C4-2B (cell line): ENCODE measurements at regions not wholly inside any gene's neighbourhood (a gene's known extent, or its start where the extent isn't known, plus 50 kb on each side); places are given as distances from the start of the nearest gene placed in this dataset.

Experiments used
- H3K27ac ChIP-seq: fragments of 450-650 bp; 2 replicates; pipeline ENCODE4 v1.5.1; 2017
- CTCF ChIP-seq: fragments of 450-650 bp; conservative IDR thresholded peaks from 2 replicates; pipeline ENCODE4 v1.5.1; 2017; ENCODE audit warnings: mild to moderate bottlenecking
- ZFX ChIP-seq: fragments of 450-650 bp; IDR thresholded peaks from 2 replicates; pipeline ENCODE4 v1.6.1; 2017

DNA sequence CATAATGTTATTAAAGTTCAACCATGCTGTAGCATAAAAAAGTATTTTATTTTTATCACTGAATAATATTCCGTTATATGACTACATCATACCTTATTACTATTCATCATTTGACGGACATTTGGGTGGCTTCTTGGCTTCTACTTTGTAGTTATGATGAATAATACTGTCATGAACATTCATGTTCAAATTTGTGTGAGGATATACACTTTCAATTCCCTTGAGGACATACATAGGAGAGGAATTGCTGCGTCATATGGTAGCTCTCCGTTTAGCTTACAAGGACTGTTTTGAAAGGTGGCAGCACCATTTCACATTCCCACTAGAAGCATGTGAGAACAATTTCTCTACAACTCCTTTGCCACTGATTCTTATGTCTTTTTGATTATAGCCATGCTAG, 910.8 kb upstream of the MIR17HG start:
- no peak for TF ChIP-seq CTCF
- TF ChIP-seq ZFX: no peak
- H3K27ac ChIP-seq: no peak overlapping the region

DNA sequence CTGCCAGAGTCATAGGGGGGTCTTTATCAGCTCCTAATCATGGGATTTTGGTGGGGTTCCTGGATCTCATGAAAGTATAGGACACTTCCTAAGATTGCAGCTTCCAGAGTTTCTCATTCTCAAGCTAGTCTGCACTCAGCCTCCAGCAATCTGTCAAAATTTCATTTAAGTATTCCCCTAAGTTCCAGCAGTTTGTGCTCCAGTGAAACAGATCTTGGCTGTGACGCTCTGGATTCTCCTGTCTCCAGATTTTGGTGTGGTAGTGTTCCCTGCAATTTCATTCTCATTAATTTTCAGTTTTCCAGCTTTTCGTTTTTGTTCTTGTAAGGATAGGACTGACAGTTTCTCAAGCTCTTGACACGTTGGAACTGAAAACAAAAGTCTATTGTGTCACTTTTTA, 908.9 kb upstream of the MIR17HG start:
- no peak for TF ChIP-seq ZFX
- no peak for TF ChIP-seq CTCF
- H3K27ac ChIP-seq: no peak overlapping the region

DNA sequence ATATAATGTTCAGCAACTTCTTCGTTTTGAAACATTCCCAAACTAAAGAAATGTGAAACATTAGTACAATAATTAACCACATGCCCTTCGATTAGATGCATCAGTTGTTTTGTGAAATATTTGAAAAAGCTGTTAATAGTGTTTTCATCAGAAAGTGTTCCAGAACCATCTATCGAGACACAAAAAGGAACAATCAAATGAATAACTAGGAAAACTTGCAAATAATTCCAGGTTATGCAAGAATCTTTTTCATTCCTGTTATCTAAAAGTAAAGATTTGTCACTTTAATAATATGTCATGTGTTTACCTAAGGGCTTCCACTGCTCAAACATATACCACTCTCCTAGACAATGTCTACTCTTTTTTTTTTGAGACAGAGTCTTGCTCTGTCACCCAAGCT, 904.2 kb upstream of the MIR17HG start:
- H3K27ac ChIP-seq: no peak overlapping the region
- TF ChIP-seq ZFX (no peak), CTCF (no peak)

DNA sequence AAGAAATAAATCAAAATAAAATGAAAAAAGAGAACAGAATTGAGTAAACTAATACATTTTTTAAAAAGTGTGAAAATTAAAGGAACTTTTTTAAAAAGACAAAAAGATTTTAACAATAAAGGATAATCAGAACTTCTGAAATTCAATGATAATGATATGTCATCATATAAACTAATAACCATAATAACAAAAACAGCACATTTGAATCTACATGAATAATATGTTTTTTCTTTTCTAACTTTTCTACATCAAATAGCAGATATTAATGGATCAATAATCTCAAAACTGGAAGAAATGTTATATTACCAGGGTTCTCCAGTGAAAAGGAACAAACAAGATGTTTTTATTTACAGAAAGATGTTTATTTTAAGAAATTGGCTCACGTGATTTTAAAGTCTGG, 903.3 kb upstream of the MIR17HG start:
- TF ChIP-seq CTCF (no peak), ZFX (no peak)
- no peak overlapping the region for H3K27ac ChIP-seq

- no peak overlapping the region for H3K27ac ChIP-seq
- no peak for TF ChIP-seq ZFX
Measured at GRCh38 chr13:90445179-90445578, 902.3 kb upstream of the MIR17HG start.

DNA sequence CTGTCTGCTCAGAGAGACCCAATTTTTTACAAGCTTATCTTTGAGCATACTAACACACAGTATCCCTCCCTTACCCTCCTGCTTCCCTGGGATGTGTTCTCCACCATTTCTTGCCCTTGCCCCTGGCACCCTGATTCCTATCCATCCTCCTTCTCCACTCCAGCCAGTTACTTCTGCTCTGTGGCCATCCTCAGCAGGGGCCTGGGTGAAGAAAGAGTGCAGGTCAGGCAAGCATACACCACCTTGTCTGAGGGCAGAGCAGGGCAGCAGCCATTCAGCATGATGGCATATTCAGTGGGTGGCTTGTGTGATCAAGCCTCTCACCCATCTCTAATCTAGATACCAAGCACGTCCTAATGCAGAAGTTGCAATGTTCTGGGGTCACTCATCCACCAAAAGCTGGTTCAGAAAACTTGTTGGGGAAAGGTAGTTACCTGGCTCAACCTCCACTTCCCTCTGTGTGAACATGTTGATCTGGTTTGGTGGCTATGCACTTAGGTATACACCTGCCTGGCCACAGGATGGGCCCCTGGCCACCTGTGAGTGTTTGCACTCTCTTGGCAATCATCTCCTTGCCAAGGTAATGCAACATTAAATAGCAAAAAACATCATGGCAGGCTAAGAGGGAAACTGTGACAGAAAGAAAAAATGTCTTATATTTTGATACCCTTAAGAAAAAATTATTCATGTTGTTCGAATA, 900.3 kb upstream of the MIR17HG start:
- H3K27ac ChIP-seq: no peak overlapping the region
- TF ChIP-seq ZFX (no peak), CTCF (no peak)

DNA sequence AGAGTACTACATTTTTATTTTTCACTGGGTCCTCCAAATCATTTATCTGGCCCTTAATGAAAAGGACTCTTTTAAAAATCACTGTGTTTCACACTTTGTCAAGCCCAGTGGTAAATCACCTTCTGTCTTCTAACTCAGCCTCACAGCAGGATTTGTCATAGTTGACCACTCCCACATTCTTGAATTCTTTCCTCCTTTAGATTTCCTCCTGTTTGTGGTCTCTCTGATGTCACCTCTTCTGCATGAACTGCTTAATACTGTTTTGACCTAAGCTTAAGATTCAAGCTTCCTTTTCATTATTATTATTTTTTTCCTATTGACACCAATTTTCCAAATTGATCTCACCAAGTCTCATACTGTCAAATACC, 899.8 kb upstream of the MIR17HG start:
- H3K27ac ChIP-seq: no peak overlapping the region
- no peak for TF ChIP-seq CTCF

DNA sequence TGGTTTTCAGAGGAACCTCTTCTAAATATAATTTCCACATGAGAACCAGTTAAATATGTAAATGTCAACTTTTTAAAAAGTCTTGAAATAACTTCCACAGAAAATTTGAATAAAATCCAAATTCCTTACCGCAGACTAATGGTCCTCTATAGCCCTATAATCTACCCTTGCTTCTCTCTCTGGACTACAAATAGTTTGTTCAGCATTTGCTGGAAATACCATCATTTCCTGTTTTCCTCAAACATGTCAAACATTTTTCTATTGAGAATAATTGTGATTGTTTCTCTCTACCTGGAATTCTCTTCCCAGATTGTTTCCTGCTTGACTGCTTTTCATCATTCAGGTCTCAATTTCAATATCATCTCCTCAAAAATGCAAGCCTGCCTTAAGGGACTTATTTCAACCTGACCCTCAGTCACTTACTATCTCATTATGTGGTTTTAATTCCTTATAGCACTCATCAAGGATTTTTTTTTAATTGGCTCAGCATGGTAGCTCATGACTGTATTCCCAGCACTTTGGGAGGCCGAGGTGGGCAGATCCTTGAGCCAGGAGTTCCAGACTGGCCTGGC, 898.9 kb upstream of the MIR17HG start:
- no peak overlapping the region for H3K27ac ChIP-seq
- TF ChIP-seq CTCF: no peak
- no peak for TF ChIP-seq ZFX
